Adipocyte (in vitro differentiated cells): ENCODE measurements at regions not wholly inside any gene's neighbourhood (a gene's known extent, or its start where the extent isn't known, plus 50 kb on each side); places are given as distances from the start of the nearest gene placed in this dataset.

Source experiments
- DNase-seq: peaks from one replicate; pipeline ENCODE4 v3.0.0-alpha.2; 2015; ENCODE audit warnings: low read depth
- H3K27me3 ChIP-seq: replicated peaks from 2 replicates; pipeline ENCODE4 v1.7.0; 2013; ENCODE audit warnings: mild to moderate bottlenecking, low read length, moderate library complexity; ENCODE audit not compliant: control insufficient read depth, insufficient read depth
- H3K36me3 ChIP-seq: 2 replicates; pipeline ENCODE4 v1.7.0; 2013; ENCODE audit warnings: low read length, mild to moderate bottlenecking, moderate library complexity; ENCODE audit not compliant: control insufficient read depth, insufficient read depth, severe bottlenecking
- H3K4me1 ChIP-seq: 2 replicates; pipeline ENCODE4 v1.7.0; 2013; ENCODE audit warnings: mild to moderate bottlenecking, low read length, moderate library complexity; ENCODE audit not compliant: control insufficient read depth, insufficient read depth
- H3K4me3 ChIP-seq: 2 replicates; pipeline ENCODE4 v1.7.0; 2013; ENCODE audit warnings: mild to moderate bottlenecking, low read length, moderate library complexity
- H3K9ac ChIP-seq: 2 replicates; pipeline ENCODE4 v1.7.0; 2013; ENCODE audit warnings: mild to moderate bottlenecking, low read length, moderate library complexity
- H3K9me3 ChIP-seq: 2 replicates; pipeline ENCODE4 v1.7.0; 2013; ENCODE audit warnings: mild to moderate bottlenecking, low read length, moderate library complexity; ENCODE audit not compliant: control insufficient read depth

GRCh38 chr3:154571553-154572226 is 141.7 kb upstream of the GPR149 start:
- no peak overlapping the region for H3K4me3 ChIP-seq
- no peaks in the 10 kb centered on the region for H3K9me3 ChIP-seq
- H3K4me1 ChIP-seq: no peaks in the 10 kb centered on the region
- H3K9ac ChIP-seq: no peak overlapping the region
- no peaks in the 10 kb centered on the region for H3K27me3 ChIP-seq
- H3K36me3 ChIP-seq: no peaks in the 10 kb centered on the region
- no peak for DNase-seq

GRCh38 chr3:154568064-154568463 is 138.1 kb upstream of the GPR149 start:
- Histone ChIP-seq H3K4me3 (no peak overlapping the region), H3K9ac (no peak overlapping the region), H3K36me3 (no peaks in the 10 kb centered on the region), H3K27me3 (no peaks in the 10 kb centered on the region), H3K9me3 (no peaks in the 10 kb centered on the region), H3K4me1 (no peaks in the 10 kb centered on the region)
- DNase-seq: no peak

GRCh38 chr3:154559623-154560022 is 129.6 kb upstream of the GPR149 start:
- H3K36me3 ChIP-seq: no peaks in the 10 kb centered on the region
- no peaks in the 10 kb centered on the region for H3K9me3 ChIP-seq
- no peak overlapping the region for H3K9ac ChIP-seq
- no peaks in the 10 kb centered on the region for H3K27me3 ChIP-seq
- DNase-seq: no peak
- H3K4me3 ChIP-seq: no peak overlapping the region
- no peaks in the 10 kb centered on the region for H3K4me1 ChIP-seq

GRCh38 chr3:154552338-154552737 is 122.3 kb upstream of the GPR149 start:
- Histone ChIP-seq H3K36me3 (no peaks in the 10 kb centered on the region), H3K4me3 (no peak overlapping the region), H3K9ac (no peak overlapping the region), H3K9me3 (no peaks in the 10 kb centered on the region), H3K4me1 (no peaks in the 10 kb centered on the region), H3K27me3 (no peaks in the 10 kb centered on the region)
- DNase-seq: no peak

GRCh38 chr3:154549391-154549790 is 119.4 kb upstream of the GPR149 start:
- Histone ChIP-seq H3K9ac (no peak overlapping the region), H3K27me3 (no peaks in the 10 kb centered on the region), H3K36me3 (no peaks in the 10 kb centered on the region), H3K9me3 (no peaks in the 10 kb centered on the region), H3K4me3 (no peak overlapping the region), H3K4me1 (no peaks in the 10 kb centered on the region)
- no peak for DNase-seq

GRCh38 chr3:154548341-154548740 is 118.4 kb upstream of the GPR149 start:
- no peaks in the 10 kb centered on the region for H3K4me1 ChIP-seq

GRCh38 chr3:154542837-154543236 is 112.8 kb upstream of the GPR149 start:
- no peaks in the 10 kb centered on the region for H3K9me3 ChIP-seq
- no peak for DNase-seq
- H3K4me1 ChIP-seq: peaks cover 14% of the 10 kb centered on the region
- no peaks in the 10 kb centered on the region for H3K36me3 ChIP-seq
- no peak overlapping the region for H3K4me3 ChIP-seq
- H3K27me3 ChIP-seq: no peaks in the 10 kb centered on the region
- no peak overlapping the region for H3K9ac ChIP-seq

More at GRCh38 chr3:154548341-154548740, 118.4 kb upstream of the GPR149 start:
- DNase-seq: no peak
- Histone ChIP-seq H3K27me3 (no peaks in the 10 kb centered on the region), H3K4me3 (no peak overlapping the region), H3K36me3 (no peaks in the 10 kb centered on the region), H3K9ac (no peak overlapping the region), H3K9me3 (no peaks in the 10 kb centered on the region)

GRCh38 chr3:154540950-154541604 is 111.1 kb upstream of the GPR149 start:
- no peak for DNase-seq
- no peak overlapping the region for H3K9ac ChIP-seq
- no peaks in the 10 kb centered on the region for H3K9me3 ChIP-seq
- no peaks in the 10 kb centered on the region for H3K36me3 ChIP-seq
- no peaks in the 10 kb centered on the region for H3K27me3 ChIP-seq
- H3K4me1 ChIP-seq: peaks cover 23% of the 10 kb centered on the region
- no peak overlapping the region for H3K4me3 ChIP-seq

GRCh38 chr3:154538566-154539360 is 108.8 kb upstream of the GPR149 start:
- H3K27me3 ChIP-seq: no peaks in the 10 kb centered on the region
- no peaks in the 10 kb centered on the region for H3K36me3 ChIP-seq
- peak overlapping the region; percentile 37 for H3K4me3 ChIP-seq
- peaks cover 23% of the 10 kb centered on the region for H3K4me1 ChIP-seq
- H3K9me3 ChIP-seq: no peaks in the 10 kb centered on the region
- H3K9ac ChIP-seq: no peak overlapping the region
- DNase-seq: no peak

- H3K9me3 ChIP-seq: no peaks in the 10 kb centered on the region
- no peak overlapping the region for H3K4me3 ChIP-seq
- H3K4me1 ChIP-seq: peaks cover 23% of the 10 kb centered on the region
- H3K9ac ChIP-seq: no peak overlapping the region
- no peaks in the 10 kb centered on the region for H3K36me3 ChIP-seq
- no peak for DNase-seq
- H3K27me3 ChIP-seq: no peaks in the 10 kb centered on the region
Measured at GRCh38 chr3:154536751-154537150, 106.8 kb upstream of the GPR149 start.

GRCh38 chr3:154522036-154522602 is 92.1 kb upstream of the GPR149 start:
- no peaks in the 10 kb centered on the region for H3K27me3 ChIP-seq
- H3K4me1 ChIP-seq: no peaks in the 10 kb centered on the region
- H3K4me3 ChIP-seq: no peak overlapping the region
- no peaks in the 10 kb centered on the region for H3K9me3 ChIP-seq
- H3K36me3 ChIP-seq: no peaks in the 10 kb centered on the region
- H3K9ac ChIP-seq: no peak overlapping the region
- DNase-seq: no peak
